ENCODE measurements at regions not wholly inside any gene's neighbourhood (a gene's known extent, or its start where the extent isn't known, plus 50 kb on each side); places are given as distances from the start of the nearest gene placed in this dataset.
"Not testable (repeated sequence)": the region's sequence is repeated elsewhere in the genome, so short reads cannot be mapped to it uniquely, and the experiment has no call there.

DNA sequence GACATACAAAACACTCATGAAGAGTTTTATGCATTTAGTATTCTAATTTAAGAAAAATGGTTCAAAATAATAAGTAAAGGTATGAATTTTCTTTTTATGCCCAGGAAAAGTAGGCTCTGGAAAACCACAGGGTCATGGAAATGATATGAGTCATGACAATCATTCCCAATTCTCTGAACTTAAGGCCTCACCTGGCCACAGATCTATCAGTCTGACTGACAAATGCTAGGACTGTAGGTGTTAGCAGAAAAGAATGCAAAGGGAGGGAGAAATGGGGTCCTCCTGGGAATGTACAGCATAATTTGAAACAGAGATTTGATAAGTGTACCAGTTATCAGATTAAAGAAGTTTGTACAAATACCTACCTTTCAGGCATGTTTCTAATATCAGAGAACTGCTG is 270.5 kb upstream of the ARSJ start:
- DNase-seq: no peak

DNA sequence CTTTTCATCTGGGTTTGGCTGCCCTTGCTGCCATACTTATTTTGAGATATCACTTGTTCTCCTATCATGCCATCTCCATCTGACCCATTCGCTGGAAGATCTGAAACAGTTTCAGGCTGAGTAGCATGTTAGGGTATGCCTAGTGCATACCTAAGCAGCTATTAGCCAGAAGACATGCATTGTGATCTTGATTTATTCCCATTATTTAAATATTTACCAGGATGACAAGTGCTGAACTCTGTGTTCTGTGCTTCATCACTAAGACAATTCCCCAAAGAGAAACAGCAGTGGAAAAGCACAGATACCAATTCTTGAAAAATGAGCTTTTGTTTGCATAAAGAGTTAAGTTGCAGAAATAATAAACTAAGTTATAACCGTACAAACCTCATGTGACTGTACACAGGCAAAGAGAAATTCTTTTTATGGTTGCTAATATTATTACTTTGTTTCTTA is 271.0 kb upstream of the ARSJ start:
- no peak for DNase-seq

DNA sequence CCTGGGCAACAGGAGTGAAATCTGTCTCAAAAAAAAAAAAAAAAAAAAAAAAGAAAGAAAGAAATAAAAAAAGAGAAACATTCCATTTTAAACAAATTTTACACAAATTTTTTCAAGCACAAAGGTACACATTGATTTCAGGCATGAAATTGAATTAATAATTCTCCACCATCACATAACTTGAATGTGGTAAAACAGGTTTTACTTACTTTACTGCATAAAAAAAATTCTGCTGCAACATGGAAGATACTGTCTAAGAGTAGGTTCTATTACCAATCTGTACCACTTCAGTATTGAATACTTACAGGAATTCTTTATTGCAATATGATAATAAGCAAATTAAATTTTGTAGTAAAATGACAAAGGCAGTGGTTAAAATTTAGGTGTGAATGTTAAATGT is 271.6 kb upstream of the ARSJ start:
- no peak for DNase-seq

DNA sequence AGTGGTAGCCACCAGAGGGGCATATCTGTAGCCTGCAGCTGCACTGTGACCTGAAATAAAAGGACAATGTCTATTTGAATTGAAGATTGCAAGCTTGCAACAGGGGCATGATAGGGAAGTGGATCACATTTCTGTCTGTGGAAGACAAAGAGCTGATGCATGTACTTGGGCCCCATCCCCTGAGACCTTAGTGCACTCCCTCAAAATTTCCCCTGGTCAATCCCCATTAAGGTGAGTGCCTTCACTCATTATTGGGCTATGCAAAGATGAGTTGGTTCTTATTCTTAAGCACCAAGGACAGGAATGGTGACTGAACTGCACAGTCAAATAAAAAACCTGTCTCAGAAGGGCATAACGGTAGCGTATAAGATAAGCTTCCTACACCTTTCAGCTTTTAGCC is 273.1 kb upstream of the ARSJ start:
- no peak for DNase-seq

DNA sequence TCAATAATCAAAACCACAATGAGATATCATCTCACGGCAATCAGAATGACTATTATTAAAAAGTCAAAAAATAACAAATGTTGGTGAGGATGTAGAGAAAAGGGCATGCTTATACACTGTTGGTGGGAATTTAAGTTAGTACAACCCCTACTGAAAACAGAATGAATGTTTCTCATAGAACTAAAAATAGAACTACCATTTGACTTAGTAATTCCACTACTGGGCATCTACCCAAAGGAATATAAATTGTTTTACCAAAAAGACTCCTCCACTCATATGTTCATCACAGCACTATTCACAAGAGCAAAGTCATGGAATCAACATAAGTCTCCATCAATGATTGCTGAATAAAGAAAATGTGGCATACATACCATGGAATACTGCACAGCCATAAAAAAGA is 278.1 kb upstream of the ARSJ start:
- DNase-seq: no peak

- DNase-seq: not testable (repeated sequence)
Measured at GRCh38 chr4:114262421-114262820, 283.0 kb upstream of the ARSJ start.

- DNase-seq: no peak
Measured at GRCh38 chr4:114263233-114263632, 283.8 kb upstream of the ARSJ start.

DNA sequence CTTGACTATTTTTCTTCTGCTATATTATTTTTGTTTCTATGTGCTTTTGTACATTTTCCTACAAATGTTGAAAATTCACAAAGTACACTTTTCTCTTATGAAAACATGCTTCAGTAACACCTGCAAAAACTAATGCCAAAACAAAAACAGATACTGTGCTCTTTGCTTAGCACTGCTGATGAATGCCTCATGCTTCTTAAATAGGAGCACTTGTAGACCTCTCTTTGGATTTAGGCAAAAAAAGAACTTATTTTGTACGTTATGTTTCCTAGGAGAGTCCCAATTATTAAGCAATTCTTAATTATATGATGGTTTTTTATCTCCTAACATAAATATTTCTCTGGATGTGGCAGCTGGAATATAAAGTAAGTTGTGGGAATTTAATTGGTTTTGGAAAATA is 285.0 kb upstream of the ARSJ start:
- no peak for DNase-seq

DNA sequence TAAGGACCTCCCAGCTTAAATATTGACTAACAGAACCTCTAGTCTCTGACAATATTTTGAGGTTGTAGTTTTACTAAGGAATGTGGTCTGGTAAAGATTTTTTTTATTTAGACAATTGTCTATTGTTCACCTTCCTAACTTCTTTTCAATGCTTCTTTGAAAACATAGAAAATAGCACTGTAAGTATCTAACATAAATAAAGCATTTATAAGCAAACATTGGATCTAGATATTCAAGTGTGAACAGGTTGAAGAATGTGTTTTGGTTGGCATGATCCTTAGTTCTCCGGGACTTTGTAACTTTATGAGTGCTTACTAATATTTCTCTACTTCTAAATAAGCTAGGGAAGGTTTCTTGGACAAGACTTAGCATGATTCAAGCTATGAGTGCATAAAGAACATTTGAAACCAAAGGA is 285.4 kb upstream of the ARSJ start:
- no peak for DNase-seq

DNA sequence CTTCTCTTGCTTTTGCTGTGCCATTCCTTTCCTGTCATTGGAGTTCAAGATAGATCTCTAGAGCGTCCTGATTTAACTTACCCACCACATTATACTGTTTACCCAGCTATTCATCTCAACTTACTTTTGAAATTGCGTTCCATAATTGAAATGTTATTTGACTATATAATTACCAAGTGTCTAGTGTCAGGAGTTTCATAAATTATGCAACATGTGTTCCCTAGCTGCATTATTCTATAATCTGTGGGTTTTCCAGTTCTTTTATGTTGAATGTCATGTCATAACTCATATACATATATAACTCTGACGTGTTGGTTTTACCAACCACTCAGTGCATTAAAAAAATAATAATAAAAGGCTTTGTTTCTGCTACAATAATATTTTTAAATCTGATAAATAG is 285.9 kb upstream of the ARSJ start:
- DNase-seq: no peak

- no peak for DNase-seq
Measured at GRCh38 chr4:114267976-114268375, 288.5 kb upstream of the ARSJ start.

DNA sequence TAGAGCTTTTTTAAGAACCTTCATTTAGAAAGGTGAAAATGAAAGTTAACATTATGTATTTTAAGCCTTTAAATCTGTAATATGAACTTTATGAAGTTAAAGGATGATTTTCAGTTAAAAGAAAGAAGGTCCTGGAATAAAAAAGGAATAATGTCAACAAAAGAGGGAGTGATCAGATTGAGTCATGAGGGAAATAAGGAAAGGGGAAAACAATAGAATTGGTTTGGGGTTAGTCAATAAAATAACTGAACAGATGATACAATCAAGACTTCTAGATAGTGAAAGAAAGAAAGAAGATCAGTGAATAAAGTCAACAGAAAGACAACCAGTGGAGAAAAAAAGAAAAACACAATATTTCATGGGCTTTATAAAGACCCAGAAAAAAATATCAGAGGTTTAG is 291.6 kb upstream of the ARSJ start:
- no peak for DNase-seq

DNA sequence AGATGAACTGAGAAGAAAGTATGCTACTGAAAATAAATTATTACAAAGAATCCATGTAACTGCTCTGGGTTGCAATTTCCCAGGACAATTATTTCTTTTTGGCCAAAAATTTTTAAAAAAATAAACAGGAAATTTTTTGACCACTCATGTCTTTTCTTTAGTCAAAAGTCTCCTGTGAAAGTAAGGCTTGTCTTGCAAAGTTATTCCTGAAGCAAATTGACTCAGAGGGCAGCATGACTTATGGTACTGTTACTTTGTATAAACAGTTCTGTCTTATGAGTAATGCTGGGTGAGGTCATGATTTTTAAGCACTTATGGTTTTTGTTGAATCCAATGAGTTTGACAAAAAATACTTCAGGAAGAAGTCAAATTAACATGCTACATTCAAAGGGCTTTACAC is 292.8 kb upstream of the ARSJ start:
- DNase-seq: no peak

DNA sequence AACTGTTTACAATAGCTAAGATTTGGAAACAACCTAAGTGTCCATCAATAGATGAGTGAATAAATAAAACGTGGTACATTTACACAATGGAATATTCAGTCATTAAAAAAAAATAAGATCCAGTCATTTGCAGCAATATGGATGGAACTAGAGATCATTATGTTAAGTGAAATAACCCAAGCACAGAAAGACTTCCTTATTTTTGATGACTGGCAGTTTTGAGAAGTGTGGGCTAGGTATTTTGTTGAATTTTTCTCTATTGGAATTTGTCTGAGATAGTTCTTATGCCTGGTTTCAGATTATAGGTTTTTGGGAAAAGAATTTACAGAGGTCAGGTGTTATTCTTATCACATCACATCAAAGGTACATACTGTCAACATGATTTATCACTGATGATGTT is 293.8 kb upstream of the ARSJ start:
- no peak for DNase-seq

DNA sequence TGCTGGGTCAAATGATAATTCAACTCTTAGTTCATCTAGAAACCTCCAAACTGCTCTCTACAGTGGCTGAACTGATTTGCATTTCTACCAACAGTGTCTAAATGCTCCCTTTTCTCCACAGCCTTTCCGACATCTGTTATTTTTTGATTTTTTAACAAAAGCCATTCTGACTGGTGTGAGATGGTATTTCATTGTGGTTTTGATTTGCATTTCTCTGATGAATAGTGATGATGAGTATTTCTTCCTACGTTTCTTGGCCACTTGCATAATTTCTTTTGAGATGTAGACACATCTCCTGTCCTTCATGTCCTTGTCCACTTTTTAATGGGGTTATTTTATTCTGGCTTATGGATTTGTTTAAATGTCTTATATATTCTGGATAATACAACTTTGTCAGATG is 298.2 kb upstream of the ARSJ start:
- no peak for DNase-seq

- no peak for DNase-seq
Measured at GRCh38 chr4:114279066-114279465, 299.6 kb upstream of the ARSJ start.

DNA sequence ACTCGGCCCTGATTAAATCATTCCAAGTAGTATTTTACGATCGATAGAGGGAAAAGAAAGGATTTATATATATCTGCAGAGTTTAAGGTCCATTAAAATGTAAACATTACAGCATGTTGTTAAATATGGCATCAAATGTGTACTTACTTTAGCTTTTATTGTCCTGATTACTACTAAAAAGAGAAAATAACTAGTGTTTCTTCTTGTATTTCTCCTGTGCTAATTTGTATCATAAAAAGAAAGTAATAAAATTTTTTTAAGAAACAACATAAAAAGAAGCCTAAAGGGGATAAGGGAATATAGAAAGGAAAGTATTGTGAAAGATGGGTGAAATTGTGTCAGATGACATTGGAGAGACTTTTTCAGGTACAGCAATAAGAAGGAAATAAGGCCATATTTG is 300.3 kb upstream of the ARSJ start:
- DNase-seq: no peak

- no peak for DNase-seq
Measured at GRCh38 chr4:114280645-114281044, 301.2 kb upstream of the ARSJ start.

DNA sequence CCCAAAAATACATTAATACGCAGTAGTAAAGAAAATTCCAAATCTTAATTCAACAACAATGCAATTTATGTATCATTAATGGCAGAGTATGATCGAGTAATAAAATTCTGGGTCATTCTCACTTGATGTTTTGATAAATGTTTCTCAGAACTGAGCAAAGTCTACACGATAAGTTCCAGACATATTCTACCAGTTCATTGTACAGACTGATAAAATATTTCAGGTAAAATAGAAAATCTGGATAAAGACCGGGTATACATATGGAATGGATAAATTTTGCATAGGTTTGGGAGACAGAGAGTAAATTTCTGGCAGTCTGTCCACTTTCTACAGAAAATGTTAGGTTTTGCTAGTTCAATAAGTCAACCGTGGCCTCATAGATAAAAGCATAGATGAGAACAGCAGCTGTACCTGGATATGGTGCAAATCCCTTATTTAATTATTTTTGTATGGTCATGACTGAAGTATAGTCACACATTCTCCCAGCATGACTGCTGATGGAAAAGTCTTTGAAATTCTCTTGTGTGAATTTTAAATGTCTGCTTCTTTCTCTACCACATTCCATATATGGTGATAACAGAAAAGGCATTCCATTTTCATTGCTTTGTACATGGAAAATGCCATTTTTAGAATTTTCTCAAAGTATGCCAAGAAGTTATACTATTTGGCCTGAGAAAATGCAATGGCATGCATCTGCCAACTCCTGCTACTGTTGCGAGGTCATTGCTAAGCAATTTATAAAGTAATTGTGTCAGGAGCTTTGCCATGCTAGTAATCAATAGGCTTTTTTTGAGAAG is 301.9 kb upstream of the ARSJ start:
- DNase-seq: no peak

DNA sequence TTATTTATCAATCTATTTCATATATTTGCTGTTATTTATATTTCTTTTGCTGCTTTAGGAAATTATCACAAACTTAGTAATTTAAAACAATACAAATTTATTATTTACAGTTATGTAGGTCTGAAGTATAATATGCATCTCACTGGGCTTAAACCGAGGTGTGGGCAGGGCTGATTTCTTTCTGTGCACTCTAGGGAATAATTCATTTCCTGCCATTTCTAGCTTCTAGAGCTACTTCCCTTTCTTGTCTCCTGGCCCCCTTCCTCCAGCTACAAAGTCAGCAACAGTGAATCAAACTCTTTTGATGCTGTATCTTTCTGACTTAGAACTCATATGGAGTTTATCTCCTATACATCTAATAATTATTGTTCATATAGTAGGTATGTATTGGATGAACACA is 303.5 kb upstream of the ARSJ start:
- no peak for DNase-seq

- DNase-seq: no peak
Measured at GRCh38 chr4:114284629-114285028, 305.2 kb upstream of the ARSJ start.

DNA sequence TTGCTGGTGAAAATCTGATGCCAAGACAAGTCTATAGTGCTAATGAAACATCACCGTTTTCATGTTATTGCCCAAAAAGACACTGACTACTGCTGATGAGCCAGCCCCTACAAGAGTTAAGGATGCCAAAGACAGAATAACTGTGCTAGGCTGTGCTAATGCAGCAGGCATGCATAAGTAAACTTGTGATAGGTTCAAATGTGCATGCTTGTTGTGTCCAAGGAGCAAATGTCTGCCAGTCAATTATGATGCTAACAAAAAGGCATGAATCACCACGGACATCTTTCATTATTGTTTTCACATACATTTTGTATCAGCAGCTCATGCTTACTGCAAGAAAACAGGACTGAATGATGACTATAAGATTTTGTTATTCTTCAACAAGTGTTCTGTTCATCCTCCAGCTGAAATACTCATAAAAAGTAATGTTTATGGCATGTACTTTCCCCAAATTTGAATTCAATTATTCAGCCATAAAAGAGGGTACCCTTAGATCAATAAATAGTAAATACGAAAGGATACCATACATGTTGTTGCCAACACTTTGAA is 306.9 kb upstream of the ARSJ start:
- no peak for DNase-seq

DNA sequence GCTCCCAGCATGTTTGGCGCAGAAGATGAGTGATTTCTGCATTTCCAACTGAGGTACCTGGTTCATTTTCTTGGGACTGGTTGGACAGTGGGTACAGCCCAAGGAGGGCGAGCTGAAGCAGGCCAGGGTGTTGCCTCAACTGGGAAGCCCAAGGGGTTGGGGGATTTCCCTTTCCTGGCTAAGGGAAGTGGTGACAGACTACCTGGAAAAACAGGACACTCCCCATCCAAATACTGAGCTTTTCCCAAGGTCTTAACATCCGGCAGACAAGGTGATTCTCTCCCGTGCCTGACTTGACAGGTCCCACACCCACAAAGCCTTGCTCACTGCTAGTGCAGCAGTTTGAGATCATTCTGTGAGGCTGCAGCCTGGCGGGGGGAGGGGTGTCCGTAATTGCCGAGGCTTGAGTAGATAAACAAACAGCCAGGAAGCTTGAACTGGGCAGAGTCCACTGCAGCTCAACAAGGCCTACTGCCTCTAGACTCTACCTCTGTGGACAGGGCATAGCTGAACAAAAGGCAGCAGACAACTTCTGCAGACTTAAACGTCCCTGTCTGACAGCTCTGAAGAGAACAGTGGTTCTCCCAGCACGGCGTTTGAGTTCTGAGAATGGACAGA is 307.7 kb upstream of the ARSJ start:
- no peak for DNase-seq

GRCh38 chr4:114296126-114296525 is 302.5 kb upstream of the UGT8 start:
- DNase-seq: no peak

Measured in left kidney (tissue), 1 donor.